Bronchial epithelial cell (primary cell): ENCODE measurements at regions not wholly inside any gene's neighbourhood (a gene's known extent, or its start where the extent isn't known, plus 50 kb on each side); places are given as distances from the start of the nearest gene placed in this dataset.
A peak's percentile ranks its signal among the peaks of the same experiment; 100 is the strongest.

Experiments used
- DNase-seq: peaks from one replicate; pipeline ENCODE4 v3.0.0-alpha.2; 2010; ENCODE audit warnings: low read depth
- FAIRE-seq: peaks from 2 replicates; lab custom pipeline; 2011; peaks lifted over from hg19 to GRCh38; lab: Jason Lieb, UNC
- H3K27me3 ChIP-seq: 2 replicates; pipeline ENCODE4 v1.5.1; 2011; ENCODE audit warnings: low read length; ENCODE audit not compliant: control insufficient read depth, insufficient read depth
- H3K36me3 ChIP-seq: 2 replicates; pipeline ENCODE4 v1.5.1; 2011; ENCODE audit warnings: low read length; ENCODE audit not compliant: control insufficient read depth, insufficient read depth
- H3K4me3 ChIP-seq: 2 replicates; pipeline ENCODE4 v1.5.1; 2011; ENCODE audit warnings: mild to moderate bottlenecking, low read depth, low read length, control low read depth
- TF ChIP-seq, protein P1 (sequence below): IDR thresholded peaks from 2 replicates; pipeline ENCODE4 v1.5.1; 2011; ENCODE audit warnings: mild to moderate bottlenecking, moderate library complexity, low read length, control low read depth, inconsistent platforms; ENCODE audit not compliant: insufficient read depth, severe bottlenecking

DNA sequence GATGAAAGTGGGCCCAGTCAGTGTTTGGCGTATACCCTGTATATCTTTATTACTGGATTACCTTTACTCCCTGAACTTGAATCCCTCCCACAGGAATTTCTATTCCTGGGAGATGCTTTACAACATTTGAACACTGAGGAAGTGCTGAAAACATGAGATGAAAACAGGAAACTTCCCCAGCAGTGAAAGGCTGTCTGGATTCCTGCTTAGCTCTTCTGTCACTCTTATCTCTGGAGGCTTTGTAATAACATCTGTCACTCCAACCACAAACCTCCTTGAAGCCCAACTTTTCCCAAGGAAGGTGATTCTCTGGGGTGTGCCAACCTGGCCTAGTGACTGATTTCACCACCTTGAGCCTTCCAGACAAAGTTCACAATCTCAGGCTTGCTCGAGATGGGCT, 264.5 kb upstream of the BMP2 start:
- TF ChIP-seq, protein P1, sequence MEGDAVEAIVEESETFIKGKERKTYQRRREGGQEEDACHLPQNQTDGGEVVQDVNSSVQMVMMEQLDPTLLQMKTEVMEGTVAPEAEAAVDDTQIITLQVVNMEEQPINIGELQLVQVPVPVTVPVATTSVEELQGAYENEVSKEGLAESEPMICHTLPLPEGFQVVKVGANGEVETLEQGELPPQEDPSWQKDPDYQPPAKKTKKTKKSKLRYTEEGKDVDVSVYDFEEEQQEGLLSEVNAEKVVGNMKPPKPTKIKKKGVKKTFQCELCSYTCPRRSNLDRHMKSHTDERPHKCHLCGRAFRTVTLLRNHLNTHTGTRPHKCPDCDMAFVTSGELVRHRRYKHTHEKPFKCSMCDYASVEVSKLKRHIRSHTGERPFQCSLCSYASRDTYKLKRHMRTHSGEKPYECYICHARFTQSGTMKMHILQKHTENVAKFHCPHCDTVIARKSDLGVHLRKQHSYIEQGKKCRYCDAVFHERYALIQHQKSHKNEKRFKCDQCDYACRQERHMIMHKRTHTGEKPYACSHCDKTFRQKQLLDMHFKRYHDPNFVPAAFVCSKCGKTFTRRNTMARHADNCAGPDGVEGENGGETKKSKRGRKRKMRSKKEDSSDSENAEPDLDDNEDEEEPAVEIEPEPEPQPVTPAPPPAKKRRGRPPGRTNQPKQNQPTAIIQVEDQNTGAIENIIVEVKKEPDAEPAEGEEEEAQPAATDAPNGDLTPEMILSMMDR: no peak
- FAIRE-seq (peak; percentile 76), DNase-seq (no peak)
- Histone ChIP-seq H3K4me3 (no peak overlapping the region), H3K27me3 (no peaks in the 10 kb centered on the region), H3K36me3 (no peaks in the 10 kb centered on the region)

DNA sequence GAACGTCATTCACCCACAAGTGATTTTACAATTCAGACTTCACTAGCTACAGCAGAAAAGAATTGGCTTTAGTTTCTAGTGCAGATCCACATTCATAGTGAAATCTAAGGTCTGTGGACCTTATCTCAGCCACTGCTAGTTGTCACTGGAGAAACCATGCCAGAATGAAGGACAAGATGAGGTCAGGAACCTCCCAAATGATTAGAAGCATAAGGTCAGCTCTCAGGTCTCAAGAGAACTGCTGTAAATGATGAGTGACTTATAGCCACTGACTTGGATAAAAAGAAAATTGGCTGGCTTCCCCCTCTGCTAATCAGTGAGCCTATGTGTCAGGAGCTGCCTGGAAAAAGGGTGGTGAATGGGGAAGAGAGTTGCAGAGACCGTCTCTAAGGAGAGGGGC, 265.3 kb upstream of the BMP2 start:
- DNase-seq: no peak
- no peaks in the 10 kb centered on the region for H3K36me3 ChIP-seq
- no peak overlapping the region for H3K4me3 ChIP-seq
- TF ChIP-seq, protein P1: no peak
- H3K27me3 ChIP-seq: no peaks in the 10 kb centered on the region
- peak; percentile 36 for FAIRE-seq

DNA sequence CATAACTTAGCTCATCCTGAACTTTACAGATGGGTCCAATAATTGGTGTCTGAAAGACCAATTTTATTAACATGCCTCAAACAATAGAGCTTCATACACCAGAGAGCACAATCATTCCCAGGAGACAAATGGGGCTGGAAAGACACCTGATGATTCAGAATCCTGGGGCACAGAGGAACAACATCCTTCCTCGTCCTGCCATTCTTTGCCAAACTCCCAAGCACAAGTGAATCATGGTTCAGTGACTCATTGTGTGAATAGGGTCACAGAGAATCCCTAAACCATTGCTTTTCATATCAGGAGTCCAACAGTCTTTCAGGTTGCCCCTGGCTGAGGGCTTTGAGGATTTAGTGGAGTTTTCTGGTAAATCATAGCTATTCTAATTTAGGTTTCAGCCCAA, 266.4 kb upstream of the BMP2 start:
- H3K27me3 ChIP-seq: no peaks in the 10 kb centered on the region
- H3K4me3 ChIP-seq: no peak overlapping the region
- FAIRE-seq (peak; percentile 95), DNase-seq (peak; percentile 97)
- H3K36me3 ChIP-seq: no peaks in the 10 kb centered on the region
- TF ChIP-seq, protein P1: no peak

DNA sequence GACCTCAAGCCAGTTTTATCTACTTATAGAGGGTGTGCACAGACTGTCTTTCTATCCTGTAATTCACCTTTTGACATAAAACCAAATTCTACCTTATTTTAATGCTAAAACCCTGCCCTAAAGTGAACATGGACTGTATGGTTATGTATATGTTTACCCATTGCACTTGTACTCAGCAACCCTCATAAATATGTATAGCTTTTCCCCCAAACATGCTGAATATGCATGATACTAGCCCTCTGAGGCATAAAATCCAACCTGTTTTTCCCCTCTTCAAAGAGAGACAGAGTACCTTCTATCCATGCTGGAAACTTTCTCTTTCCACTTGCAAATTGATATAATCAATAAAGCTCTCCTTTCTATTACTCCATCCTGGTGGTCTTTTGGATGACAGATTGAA, 267.9 kb upstream of the BMP2 start:
- H3K27me3 ChIP-seq: no peaks in the 10 kb centered on the region
- FAIRE-seq (no peak), DNase-seq (no peak)
- H3K36me3 ChIP-seq: no peaks in the 10 kb centered on the region
- no peak overlapping the region for H3K4me3 ChIP-seq
- TF ChIP-seq, protein P1: no peak

DNA sequence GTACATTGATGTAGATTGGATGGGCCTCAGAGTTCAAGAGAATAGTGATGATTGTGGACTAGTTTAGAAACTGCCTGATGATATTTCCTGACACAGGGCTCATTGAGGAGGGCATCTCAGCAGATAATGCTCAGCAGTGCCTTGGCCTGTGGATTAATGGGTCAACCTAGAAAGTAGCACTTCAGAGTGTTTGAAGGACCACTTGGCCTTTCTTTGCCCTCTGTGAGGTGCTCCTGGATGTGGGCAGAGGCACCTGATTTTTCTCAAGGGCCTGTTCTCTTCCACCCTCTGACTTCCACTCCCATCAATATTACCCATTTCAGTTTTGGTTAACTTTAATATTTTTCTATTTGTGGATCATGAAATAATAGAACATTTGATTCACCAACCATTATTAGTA, 270.6 kb upstream of the BMP2 start:
- FAIRE-seq (no peak), DNase-seq (no peak)
- Histone ChIP-seq H3K4me3 (no peak overlapping the region), H3K27me3 (no peaks in the 10 kb centered on the region), H3K36me3 (no peaks in the 10 kb centered on the region)
- TF ChIP-seq, protein P1: no peak

DNA sequence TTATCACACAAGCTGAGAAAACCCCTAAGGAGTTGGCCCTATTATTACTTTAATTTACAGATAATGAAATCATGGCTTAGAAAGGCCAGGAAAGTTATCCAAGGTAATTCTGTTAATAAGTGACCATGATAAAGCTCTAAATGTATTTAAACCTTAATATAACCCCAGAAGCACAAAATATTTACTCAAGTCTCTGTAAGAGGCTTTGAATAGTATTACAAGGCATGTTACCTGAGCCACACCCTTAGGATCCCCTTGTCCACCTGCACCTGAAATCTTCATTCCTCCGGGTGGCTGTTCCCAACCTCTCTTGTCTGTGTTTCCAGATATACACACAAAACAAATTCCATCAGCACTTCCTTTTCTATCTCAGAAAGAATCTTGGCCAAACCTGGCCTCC, 271.6 kb upstream of the BMP2 start:
- no peak for DNase-seq
- no peak for FAIRE-seq
- no peak overlapping the region for H3K4me3 ChIP-seq
- no peaks in the 10 kb centered on the region for H3K36me3 ChIP-seq
- H3K27me3 ChIP-seq: no peaks in the 10 kb centered on the region
- TF ChIP-seq, protein P1: no peak
